ENCODE measurements at regions not wholly inside any gene's neighbourhood (a gene's known extent, or its start where the extent isn't known, plus 50 kb on each side); places are given as distances from the start of the nearest gene placed in this dataset.

DNA sequence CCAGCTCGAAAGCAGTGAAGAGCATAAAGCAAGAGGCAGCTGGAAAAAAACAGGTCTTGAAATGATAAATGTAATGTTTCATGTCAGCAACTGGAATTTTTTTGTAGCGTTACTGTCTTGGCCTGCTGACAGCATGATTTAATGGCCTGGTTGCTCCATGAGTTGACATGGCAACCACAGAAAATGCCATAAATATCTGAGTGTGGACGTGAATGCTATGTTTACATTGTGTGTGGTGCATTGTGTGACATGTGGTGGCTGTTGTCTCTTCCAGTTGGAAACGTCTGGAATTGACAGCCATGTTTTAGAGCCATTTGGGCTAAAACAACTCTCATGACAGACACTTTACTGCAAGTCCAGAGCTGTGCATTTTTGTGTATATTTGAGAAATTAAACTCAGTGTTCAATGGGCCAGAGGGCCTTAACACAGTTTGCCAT is 170.0 kb downstream of the FOXA2 start:
- TF ChIP-seq POLR2A (IDR thresholded peaks at IDR 0.05) (no peak), POLR2AphosphoS5 (IDR thresholded peaks at IDR 0.05) (no peak)
- TF ChIP-seq, protein P1, sequence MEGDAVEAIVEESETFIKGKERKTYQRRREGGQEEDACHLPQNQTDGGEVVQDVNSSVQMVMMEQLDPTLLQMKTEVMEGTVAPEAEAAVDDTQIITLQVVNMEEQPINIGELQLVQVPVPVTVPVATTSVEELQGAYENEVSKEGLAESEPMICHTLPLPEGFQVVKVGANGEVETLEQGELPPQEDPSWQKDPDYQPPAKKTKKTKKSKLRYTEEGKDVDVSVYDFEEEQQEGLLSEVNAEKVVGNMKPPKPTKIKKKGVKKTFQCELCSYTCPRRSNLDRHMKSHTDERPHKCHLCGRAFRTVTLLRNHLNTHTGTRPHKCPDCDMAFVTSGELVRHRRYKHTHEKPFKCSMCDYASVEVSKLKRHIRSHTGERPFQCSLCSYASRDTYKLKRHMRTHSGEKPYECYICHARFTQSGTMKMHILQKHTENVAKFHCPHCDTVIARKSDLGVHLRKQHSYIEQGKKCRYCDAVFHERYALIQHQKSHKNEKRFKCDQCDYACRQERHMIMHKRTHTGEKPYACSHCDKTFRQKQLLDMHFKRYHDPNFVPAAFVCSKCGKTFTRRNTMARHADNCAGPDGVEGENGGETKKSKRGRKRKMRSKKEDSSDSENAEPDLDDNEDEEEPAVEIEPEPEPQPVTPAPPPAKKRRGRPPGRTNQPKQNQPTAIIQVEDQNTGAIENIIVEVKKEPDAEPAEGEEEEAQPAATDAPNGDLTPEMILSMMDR (IDR thresholded peaks at IDR 0.05) = no peak
- no peaks in the 10 kb centered on the region for H3K4me1 ChIP-seq

DNA sequence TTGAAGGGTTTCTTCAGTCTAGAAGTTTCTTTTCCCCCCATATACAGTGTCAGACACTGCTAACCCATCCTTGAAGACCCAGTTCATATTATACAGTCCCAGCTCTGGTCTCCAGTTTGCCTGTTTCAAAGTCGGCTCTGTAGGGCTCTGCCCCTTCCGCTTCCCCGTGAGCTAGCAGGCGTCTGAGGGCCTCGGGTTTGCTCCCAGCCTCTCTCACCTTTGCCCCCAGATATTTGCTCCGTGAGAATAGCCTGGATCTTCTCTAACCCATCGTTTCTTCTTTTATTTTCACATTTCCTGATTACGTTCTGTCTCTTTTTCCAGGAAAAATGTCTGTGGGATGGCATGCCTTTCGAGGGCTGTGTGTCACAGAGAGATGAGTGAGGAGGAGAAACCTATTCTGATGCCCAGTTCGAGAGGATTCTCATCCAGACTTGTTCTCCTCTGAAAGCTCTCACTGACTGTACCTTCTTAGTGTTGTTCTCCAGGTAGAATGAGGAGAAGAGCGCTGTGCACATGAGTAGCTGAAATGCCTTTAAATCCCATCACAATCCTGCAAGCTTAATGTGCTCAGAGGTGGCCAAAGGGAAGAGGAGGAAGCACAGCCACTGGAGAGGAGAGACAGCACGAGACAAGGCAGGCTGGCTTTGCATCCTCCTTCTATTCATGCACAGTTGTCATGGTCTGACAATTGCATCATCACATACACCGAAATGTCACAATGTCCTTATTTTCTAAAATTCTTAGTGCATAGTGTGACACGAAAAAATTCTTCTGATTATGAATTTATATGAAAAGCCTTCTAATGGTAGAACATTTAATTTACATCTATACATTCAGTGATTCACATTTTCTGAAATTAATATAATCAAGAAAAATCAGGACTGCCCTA is 171.1 kb downstream of the FOXA2 start:
- Histone ChIP-seq H3K36me3 (no peaks in the 10 kb centered on the region), H3K4me1 (no peaks in the 10 kb centered on the region), H3K9me3 (no peaks in the 10 kb centered on the region), H3K27me3 (peaks cover 0 to 4% of the 10 kb centered on the region in 2 donors), H3K4me3 (no peak overlapping the region), H3K27ac (no peak overlapping the region)
- no peak for TF ChIP-seq POLR2A (IDR thresholded peaks at IDR 0.05)
- no peak for TF ChIP-seq POLR2AphosphoS5 (IDR thresholded peaks at IDR 0.05)
- TF ChIP-seq, protein P1 (IDR thresholded peaks at IDR 0.05) = no peak
- intact Hi-C loops (cut with DNase I; ENCODE audit: low total_unique reads) = no loop called here
- DNase-seq (ENCODE audit: low spot score in 2 of 2) = no peak

More for the DNA sequence above, 170.0 kb downstream of the FOXA2 start:
- H3K27me3 ChIP-seq = peaks cover 0 to 4% of the 10 kb centered on the region in 2 donors
- H3K27ac ChIP-seq = no peak overlapping the region
- no peak overlapping the region for H3K4me3 ChIP-seq
- DNase-seq (ENCODE audit: low spot score in 2 of 2) = no peak
- intact Hi-C loops (cut with DNase I; ENCODE audit: low total_unique reads) = no loop called here
- H3K36me3 ChIP-seq = no peaks in the 10 kb centered on the region
- H3K9me3 ChIP-seq = no peaks in the 10 kb centered on the region

DNA sequence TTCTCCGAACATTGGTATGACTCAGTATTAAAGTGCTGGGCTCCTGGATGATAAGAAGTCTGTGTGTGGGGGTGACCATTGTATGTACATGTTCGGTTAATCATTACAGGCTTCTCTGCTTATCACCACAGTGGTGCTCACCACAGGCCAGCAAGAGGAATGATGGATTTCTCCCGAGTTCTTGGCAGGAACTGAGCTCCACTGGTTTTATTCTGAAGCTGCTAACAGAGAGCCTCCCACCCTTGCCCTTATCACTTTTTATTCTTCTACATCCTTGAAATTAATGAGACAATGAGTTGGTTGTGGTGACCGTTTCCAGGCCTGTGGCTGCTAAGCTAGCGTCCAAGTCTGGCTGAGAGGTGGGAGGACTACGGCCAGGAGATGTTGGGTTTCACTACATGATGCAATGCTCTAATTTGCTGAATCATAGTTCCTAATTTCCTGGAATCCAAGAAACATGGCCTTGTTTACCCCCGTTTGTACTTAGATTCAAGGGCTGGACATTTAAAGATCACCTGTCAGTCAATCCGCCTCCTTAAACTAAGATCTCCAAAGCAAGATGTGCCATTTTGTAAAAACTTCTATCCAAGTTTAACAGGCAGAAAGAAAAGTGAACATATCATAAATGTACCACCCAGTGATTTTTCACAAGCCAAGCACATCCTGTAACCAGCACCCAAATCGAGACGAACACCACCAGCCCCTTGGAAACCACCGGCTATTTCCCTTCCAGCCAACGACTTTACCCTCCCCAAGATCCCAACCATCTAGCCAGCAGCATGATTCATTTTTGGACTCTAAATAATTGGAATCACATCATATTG is 172.5 kb downstream of the FOXA2 start:
- H3K36me3 ChIP-seq = no peaks in the 10 kb centered on the region
- intact Hi-C loops (cut with DNase I; ENCODE audit: low total_unique reads) = no loop called here

DNA sequence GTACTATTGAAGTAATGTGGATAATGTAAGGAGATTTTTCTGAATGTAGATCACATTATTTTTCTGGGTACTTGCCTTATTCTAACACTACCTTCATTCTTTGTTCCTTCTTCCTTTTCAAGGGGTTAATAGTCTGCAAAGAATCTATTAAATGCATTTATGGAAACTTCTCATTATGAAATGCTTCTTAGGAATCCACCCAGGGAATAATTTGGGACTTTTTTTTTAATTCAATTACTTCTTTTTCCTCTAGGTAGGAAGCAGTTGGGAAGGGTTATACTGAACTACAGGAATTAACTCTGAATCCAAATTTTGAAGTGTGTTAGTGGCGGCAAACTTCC is 173.1 kb downstream of the FOXA2 start:
- Histone ChIP-seq H3K4me1 (no peaks in the 10 kb centered on the region), H3K27me3 (peaks cover 0 to 4% of the 10 kb centered on the region in 2 donors), H3K36me3 (no peaks in the 10 kb centered on the region), H3K4me3 (no peak overlapping the region), H3K27ac (peak overlapping the region in 1 of 2 donors; percentile 60), H3K9me3 (no peaks in the 10 kb centered on the region)
- TF ChIP-seq POLR2AphosphoS5 (IDR thresholded peaks at IDR 0.05) = no peak
- TF ChIP-seq POLR2A (IDR thresholded peaks at IDR 0.05) = no peak
- TF ChIP-seq, protein P1 (IDR thresholded peaks at IDR 0.05) = no peak
- intact Hi-C loops (cut with DNase I; ENCODE audit: low total_unique reads) = no loop called here
- DNase-seq (ENCODE audit: low spot score in 2 of 2) = no peak

More for the DNA sequence above, 172.5 kb downstream of the FOXA2 start:
- DNase-seq (ENCODE audit: low spot score in 2 of 2) = no peak
- Histone ChIP-seq H3K4me3 (no peak overlapping the region), H3K9me3 (no peaks in the 10 kb centered on the region), H3K27me3 (peaks cover 0 to 4% of the 10 kb centered on the region in 2 donors), H3K27ac (peak overlapping the region in 1 of 2 donors; percentile 60), H3K4me1 (no peaks in the 10 kb centered on the region)
- no peak for TF ChIP-seq POLR2A (IDR thresholded peaks at IDR 0.05)

DNA sequence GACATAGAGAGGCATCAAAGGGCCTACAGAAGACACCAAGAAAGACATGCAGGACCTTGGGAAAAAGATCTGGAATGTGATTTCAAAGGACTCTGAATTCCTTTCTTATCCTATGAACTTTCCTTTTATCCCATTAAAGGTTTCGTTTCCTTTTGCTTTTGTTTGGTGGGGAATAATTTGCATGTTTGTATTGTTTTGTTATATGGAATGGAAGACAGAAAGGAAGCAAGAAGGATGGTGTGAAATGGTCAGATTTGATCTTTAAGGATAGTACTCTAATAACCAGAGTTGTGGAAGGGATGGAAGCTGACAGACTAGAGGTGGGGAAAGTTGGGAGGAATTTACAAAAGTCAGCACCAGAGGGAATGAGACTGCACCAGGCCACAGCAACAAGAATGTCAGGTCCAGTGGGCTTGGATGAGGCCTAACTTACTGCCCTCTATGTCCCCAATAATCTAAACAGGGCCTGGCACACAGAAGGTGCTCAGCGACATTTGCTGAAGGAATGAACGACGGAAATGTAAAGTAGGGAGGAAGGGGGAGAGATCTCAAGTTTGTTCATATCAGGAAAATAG is 173.7 kb downstream of the FOXA2 start:
- Histone ChIP-seq H3K27me3 (peaks cover 0 to 4% of the 10 kb centered on the region in 2 donors), H3K27ac (no peak overlapping the region), H3K4me1 (no peaks in the 10 kb centered on the region), H3K36me3 (no peaks in the 10 kb centered on the region), H3K4me3 (no peak overlapping the region), H3K9me3 (no peaks in the 10 kb centered on the region)
- DNase-seq (ENCODE audit: low spot score in 2 of 2) = no peak
- intact Hi-C loops (cut with DNase I; ENCODE audit: low total_unique reads) = no loop called here
- TF ChIP-seq POLR2A (IDR thresholded peaks at IDR 0.05) = no peak
- no peak for TF ChIP-seq POLR2AphosphoS5 (IDR thresholded peaks at IDR 0.05)
- TF ChIP-seq, protein P1 (IDR thresholded peaks at IDR 0.05) = no peak

All from breast epithelium (tissue), 4 donors.